B cell (primary cell): ENCODE measurements at regions not wholly inside any gene's neighbourhood (a gene's known extent, or its start where the extent isn't known, plus 50 kb on each side); places are given as distances from the start of the nearest gene placed in this dataset.

Experiments used
- ATAC-seq: fragments of 200-7000 bp; cut with Tn5 transposase; one replicate; pipeline ENCODE4 v1.10.0; 2021; ENCODE audit warnings: low read depth, mild to moderate bottlenecking, moderate number of reproducible peaks, moderate library complexity
- CTCF ChIA-PET: fragments of 350-600 bp; sonication (Branson Sonifier 250); formaldehyde crosslinking; loops from one replicate; lab custom pipeline; 2021; ENCODE audit warnings: antibody characterized with exemption, inconsistent platforms; lab: Charles Lee
- POLR2A ChIA-PET: fragments of 350-600 bp; sonication (Branson Sonifier 250); formaldehyde crosslinking; loops from one replicate; lab custom pipeline; 2021; ENCODE audit warnings: antibody characterized with exemption; lab: Charles Lee
- DNase-seq: peaks from one replicate; pipeline ENCODE4 v3.0.0; 2013
- H2AFZ ChIP-seq: 2 replicates; pipeline ENCODE4 v1.6.1; 2012; ENCODE audit warnings: mild to moderate bottlenecking, low read depth, low read length; ENCODE audit not compliant: insufficient read depth, poor library complexity, severe bottlenecking
- H3K27ac ChIP-seq, 2 donors: 1 replicate in 1 of 2; 2 replicates in 1 of 2; pipeline ENCODE4 v1.5.1; 2012 to 2013; ENCODE audit warnings: low read length in 2 of 2, mild to moderate bottlenecking in 2 of 2, moderate library complexity in 1 of 2
- H3K27me3 ChIP-seq, 4 experiments: fragments of 200-600 bp in 1 of 4; sonication (generic) in 1 of 4; replicated peaks in 1 of 4; 1 replicate in 2 of 4; 2 replicates in 2 of 4; pipeline versions ENCODE4 v1.6.1 to v1.7.0; 2013 to 2016; ENCODE audit warnings: low read length in 3 of 4, mild to moderate bottlenecking in 2 of 4, mixed read lengths in 1 of 4, moderate library complexity in 1 of 4; ENCODE audit not compliant: insufficient read depth in 4 of 4, control insufficient read depth in 3 of 4; ENCODE audit errors: control extremely low read depth in 1 of 4
- H3K36me3 ChIP-seq, 2 experiments: replicated peaks in 1 of 2; 1 replicate in 1 of 2; 2 replicates in 1 of 2; pipeline versions ENCODE4 v1.6.1 to v1.7.1; 2013; ENCODE audit warnings: low read length in 1 of 2; ENCODE audit not compliant: insufficient read depth in 2 of 2, control insufficient read depth in 1 of 2; ENCODE audit errors: control extremely low read depth in 1 of 2, extremely low read depth in 1 of 2
- H3K4me1 ChIP-seq, 2 donors: fragments of 200-600 bp in 1 of 2; sonication (generic) in 1 of 2; 1 replicate in 1 of 2; 2 replicates in 1 of 2; pipeline versions ENCODE4 v1.5.1 to v1.6.1; 2013 to 2017; ENCODE audit warnings: low read length in 2 of 2; ENCODE audit not compliant: control insufficient read depth in 2 of 2, insufficient read depth in 2 of 2
- H3K4me2 ChIP-seq: replicated peaks from 2 replicates; pipeline ENCODE3; 2012; ENCODE audit warnings: mild to moderate bottlenecking, low read depth, low read length; ENCODE audit not compliant: poor library complexity, severe bottlenecking
- H3K4me3 ChIP-seq, 5 experiments: fragments of 200-600 bp in 1 of 5; sonication (generic) in 1 of 5; 1 replicate in 3 of 5; 2 replicates in 2 of 5; pipeline versions ENCODE4 v1.5.1 to v1.7.0; 2011 to 2016; ENCODE audit warnings: low read length in 4 of 5, mild to moderate bottlenecking in 4 of 5, low read depth in 2 of 5, control low read depth in 1 of 5, moderate library complexity in 1 of 5; ENCODE audit not compliant: insufficient read depth in 1 of 5; ENCODE audit errors: control extremely low read depth in 1 of 5, extremely low read depth in 1 of 5
- H3K79me2 ChIP-seq: fragments of 200-600 bp; sonication (generic); one replicate; pipeline ENCODE4 v1.6.0; 2016; ENCODE audit warnings: low read length; ENCODE audit not compliant: control insufficient read depth, insufficient read depth
- H3K9ac ChIP-seq: fragments of 200-600 bp; sonication (generic); 2 replicates; pipeline ENCODE4 v1.6.1; 2017; ENCODE audit warnings: mild to moderate bottlenecking, low read length, moderate library complexity
- H3K9me3 ChIP-seq, 3 donors: one replicate each; pipeline versions ENCODE4 v1.6.1 to v1.7.1; 2013; ENCODE audit warnings: low read length in 2 of 3; ENCODE audit not compliant: control insufficient read depth in 2 of 3, insufficient read depth in 1 of 3; ENCODE audit errors: control extremely low read depth in 1 of 3
- H4K20me1 ChIP-seq: 2 replicates; pipeline ENCODE4 v1.6.0; 2012; ENCODE audit warnings: mild to moderate bottlenecking, low read length; ENCODE audit not compliant: insufficient read depth, control insufficient read depth, poor library complexity, severe bottlenecking
- H3K27ac Mint-ChIP-seq: one replicate; pipeline ENCODE4 v1.8.0; 2021; ENCODE audit warnings: mixed read lengths
- H3K27me3 Mint-ChIP-seq: one replicate; pipeline ENCODE4 v1.8.0; 2021; ENCODE audit warnings: mixed read lengths
- H3K4me1 Mint-ChIP-seq: one replicate; pipeline ENCODE4 v1.8.0; 2021; ENCODE audit warnings: mixed read lengths
- H3K4me3 Mint-ChIP-seq: one replicate; pipeline ENCODE4 v1.8.0; 2021; ENCODE audit warnings: mixed read lengths
- H3K9me3 Mint-ChIP-seq: one replicate; pipeline ENCODE4 v1.8.0; 2022; ENCODE audit warnings: mixed read lengths; ENCODE audit not compliant: insufficient read depth
- CTCF ChIP-seq: fragments of 200-600 bp; IDR thresholded peaks from one replicate; pipeline ENCODE4 v1.8.0; 2022; ENCODE audit warnings: antibody characterized with exemption, mild to moderate bottlenecking
- EZH2 ChIP-seq: IDR thresholded peaks from 2 replicates; pipeline ENCODE4 v1.6.1; 2012; ENCODE audit warnings: borderline replicate concordance, low read depth, mild to moderate bottlenecking, moderate library complexity, low read length; ENCODE audit not compliant: insufficient read depth, poor library complexity, severe bottlenecking
- WGBS: methylation state at CpG from one replicate; pipeline ENCODE4 v1.1.5; 2013; ENCODE audit warnings: missing lambda C conversion rate; ENCODE audit not compliant: insufficient coverage; 5-methylcytosine and 5-hydroxymethylcytosine counted together
- intact Hi-C: fragments of 100-400 bp; cut with micrococcal nuclease; formaldehyde crosslinking; loops from one replicate; pipeline ENCODE4 v1.10.0; 2022

GRCh38 chr20:53834062-53834442 is 236.3 kb downstream of the BCAS1 start:
- H3K36me3 ChIP-seq, result no peaks in the 10 kb centered on the region
- no peak for DNase-seq
- CTCF ChIA-PET, result interaction anchor here (0.6 to 1.9 kb wide), 6 partner anchors 32 to 106 kb away, joined by 3 to 6 read pairs (median 4); no protein-coding TSS in a partner anchor
- POLR2A ChIA-PET, result interaction anchor here (0.5 to 1.0 kb wide), 3 partner anchors 70 to 239 kb away, joined by 3 to 5 read pairs (median 3); no protein-coding TSS in a partner anchor
- Mint-ChIP-seq H3K27ac (peak overlapping the region; percentile 69), H3K4me1 (peaks cover 76% of the 10 kb centered on the region), H3K4me3 (peak overlapping the region; percentile 55), H3K9me3 (peaks cover 5% of the 10 kb centered on the region), H3K27me3 (no peaks in the 10 kb centered on the region)
- WGBS, result 5% methylated on average over 2 of the region's 3 CpGs
- ATAC-seq, result peak; percentile 50
- H2AFZ ChIP-seq, result peak overlapping the region; percentile 34
- peak overlapping the region; percentile 28 for H3K9ac ChIP-seq
- intact Hi-C loops, result loop anchor here (5.0 to 10.0 kb wide), 2 partner anchors 33 to 81 kb away; no protein-coding TSS in a partner anchor
- H3K9me3 ChIP-seq, result peaks cover 0 to 1% (median 0%) of the 10 kb centered on the region in 3 donors
- peaks cover 55 to 69% of the 10 kb centered on the region in 2 donors for H3K4me1 ChIP-seq
- peak overlapping the region; percentile 66 to 72 for H3K27ac ChIP-seq
- H4K20me1 ChIP-seq, result no peaks in the 10 kb centered on the region
- H3K79me2 ChIP-seq, result no peaks in the 10 kb centered on the region
- TF ChIP-seq EZH2 (no peak), CTCF (no peak)
- peak overlapping the region; percentile 71 for H3K4me2 ChIP-seq
- H3K4me3 ChIP-seq, result peak overlapping the region in 3 of 5 experiments; percentile 6 to 34 (median 32)
- no peaks in the 10 kb centered on the region for H3K27me3 ChIP-seq

GRCh38 chr20:53833333-53834061 is 236.9 kb downstream of the BCAS1 start:
- Histone ChIP-seq H3K27ac (peak overlapping the region; percentile 66 to 72), H3K4me1 (peaks cover 56 to 69% of the 10 kb centered on the region in 2 donors), H3K36me3 (no peaks in the 10 kb centered on the region), H3K79me2 (no peaks in the 10 kb centered on the region), H2AFZ (peak overlapping the region; percentile 34), H3K27me3 (no peaks in the 10 kb centered on the region), H3K9ac (peak overlapping the region; percentile 28), H3K4me2 (peak overlapping the region; percentile 71), H4K20me1 (no peaks in the 10 kb centered on the region), H3K9me3 (peaks cover 0 to 1% (median 0%) of the 10 kb centered on the region in 3 donors), H3K4me3 (peak overlapping the region in 3 of 5 experiments; percentile 6 to 34 (median 32))
- peak overlapping the region; percentile 55 for H3K4me3 Mint-ChIP-seq
- H3K27ac Mint-ChIP-seq, result peak overlapping the region; percentile 69
- peak; percentile 62 for DNase-seq
- intact Hi-C loops, result loop anchor here (5.0 to 10.0 kb wide), 2 partner anchors 34 to 81 kb away; no protein-coding TSS in a partner anchor
- peaks cover 5% of the 10 kb centered on the region for H3K9me3 Mint-ChIP-seq
- ATAC-seq, result no peak
- 38% methylated on average over 5 of the region's 10 CpGs for WGBS
- peaks cover 76% of the 10 kb centered on the region for H3K4me1 Mint-ChIP-seq
- H3K27me3 Mint-ChIP-seq, result no peaks in the 10 kb centered on the region
- TF ChIP-seq EZH2 (no peak), CTCF (no peak)
- ChIA-PET CTCF (interaction anchor here (0.9 to 1.9 kb wide), 4 partner anchors 33 to 106 kb away, joined by 3 to 6 read pairs (median 4); no protein-coding TSS in a partner anchor), POLR2A (interaction anchor here (0.8 to 1.0 kb wide), 2 partner anchors 78 to 239 kb away, joined by 3 read pairs; no protein-coding TSS in a partner anchor)
